ENCODE measurements at regions not wholly inside any gene's neighbourhood (a gene's known extent, or its start where the extent isn't known, plus 50 kb on each side); places are given as distances from the start of the nearest gene placed in this dataset.

GRCh38 chr4:57234252-57234775, 124.1 kb upstream of the IGFBP7 start:
- Histone ChIP-seq H3K4me3 (ENCODE audit: low read depth, low read length) (no peak overlapping the region), H3K27me3 (ENCODE audit: control insufficient read depth, insufficient read depth, low read length) (no peaks in the 10 kb centered on the region), H3K9ac (ENCODE audit: low read depth, low read length) (no peak overlapping the region), H3K4me1 (ENCODE audit: control insufficient read depth, insufficient read depth, low read length) (no peaks in the 10 kb centered on the region; the same call in 1 of the 2 replicates), H3K27ac (ENCODE audit: low read depth, low read length) (no peak overlapping the region), H3K36me3 (ENCODE audit: control insufficient read depth, insufficient read depth, low read length) (no peaks in the 10 kb centered on the region), H3K9me3 (ENCODE audit: control insufficient read depth, insufficient read depth, low read length) (no peaks in the 10 kb centered on the region)

GRCh38 chr4:57233386-57233785, 123.2 kb upstream of the IGFBP7 start:
- no peak overlapping the region for H3K9ac ChIP-seq (ENCODE audit: low read depth, low read length)
- no peak overlapping the region for H3K4me3 ChIP-seq (ENCODE audit: low read depth, low read length)
- H3K27ac ChIP-seq (ENCODE audit: low read depth, low read length) = no peak overlapping the region

GRCh38 chr4:57231781-57232180, 121.6 kb upstream of the IGFBP7 start:
- H3K4me3 ChIP-seq (ENCODE audit: low read depth, low read length) = no peak overlapping the region
- H3K27ac ChIP-seq (ENCODE audit: low read depth, low read length) = no peak overlapping the region
- H3K36me3 ChIP-seq (ENCODE audit: control insufficient read depth, insufficient read depth, low read length) = no peaks in the 10 kb centered on the region
- H3K9ac ChIP-seq (ENCODE audit: low read depth, low read length) = no peak overlapping the region
- H3K4me1 ChIP-seq (ENCODE audit: control insufficient read depth, insufficient read depth, low read length) = no peaks in the 10 kb centered on the region; the same call in 1 of the 2 replicates
- no peaks in the 10 kb centered on the region for H3K27me3 ChIP-seq (ENCODE audit: control insufficient read depth, insufficient read depth, low read length)
- no peaks in the 10 kb centered on the region for H3K9me3 ChIP-seq (ENCODE audit: control insufficient read depth, insufficient read depth, low read length)

More at GRCh38 chr4:57233386-57233785, 123.2 kb upstream of the IGFBP7 start:
- H3K36me3 ChIP-seq (ENCODE audit: control insufficient read depth, insufficient read depth, low read length) = no peaks in the 10 kb centered on the region
- no peaks in the 10 kb centered on the region; the same call in 1 of the 2 replicates for H3K4me1 ChIP-seq (ENCODE audit: control insufficient read depth, insufficient read depth, low read length)
- H3K9me3 ChIP-seq (ENCODE audit: control insufficient read depth, insufficient read depth, low read length) = no peaks in the 10 kb centered on the region
- no peaks in the 10 kb centered on the region for H3K27me3 ChIP-seq (ENCODE audit: control insufficient read depth, insufficient read depth, low read length)

- Histone ChIP-seq H3K36me3 (ENCODE audit: control insufficient read depth, insufficient read depth, low read length) (no peaks in the 10 kb centered on the region), H3K9ac (ENCODE audit: low read depth, low read length) (no peak overlapping the region), H3K4me3 (ENCODE audit: low read depth, low read length) (no peak overlapping the region), H3K27ac (ENCODE audit: low read depth, low read length) (no peak overlapping the region), H3K4me1 (ENCODE audit: control insufficient read depth, insufficient read depth, low read length) (peaks cover 10% of the 10 kb centered on the region), H3K9me3 (ENCODE audit: control insufficient read depth, insufficient read depth, low read length) (no peaks in the 10 kb centered on the region), H3K27me3 (ENCODE audit: control insufficient read depth, insufficient read depth, low read length) (no peaks in the 10 kb centered on the region)
Measured at GRCh38 chr4:57220734-57221133, 110.5 kb upstream of the IGFBP7 start.

GRCh38 chr4:57220172-57220571, 110.0 kb upstream of the IGFBP7 start:
- peak overlapping the region; percentile 2 for H3K27ac ChIP-seq (ENCODE audit: low read depth, low read length)
- no peaks in the 10 kb centered on the region for H3K36me3 ChIP-seq (ENCODE audit: control insufficient read depth, insufficient read depth, low read length)
- H3K4me1 ChIP-seq (ENCODE audit: control insufficient read depth, insufficient read depth, low read length) = peaks cover 10% of the 10 kb centered on the region

GRCh38 chr4:57219431-57219830, 109.2 kb upstream of the IGFBP7 start:
- Histone ChIP-seq H3K9ac (ENCODE audit: low read depth, low read length) (no peak overlapping the region), H3K4me1 (ENCODE audit: control insufficient read depth, insufficient read depth, low read length) (peaks cover 10% of the 10 kb centered on the region), H3K27ac (ENCODE audit: low read depth, low read length) (peak overlapping the region; percentile 2), H3K4me3 (ENCODE audit: low read depth, low read length) (no peak overlapping the region), H3K27me3 (ENCODE audit: control insufficient read depth, insufficient read depth, low read length) (no peaks in the 10 kb centered on the region), H3K9me3 (ENCODE audit: control insufficient read depth, insufficient read depth, low read length) (no peaks in the 10 kb centered on the region), H3K36me3 (ENCODE audit: control insufficient read depth, insufficient read depth, low read length) (no peaks in the 10 kb centered on the region)

More at GRCh38 chr4:57220172-57220571, 110.0 kb upstream of the IGFBP7 start:
- Histone ChIP-seq H3K9me3 (ENCODE audit: control insufficient read depth, insufficient read depth, low read length) (no peaks in the 10 kb centered on the region), H3K27me3 (ENCODE audit: control insufficient read depth, insufficient read depth, low read length) (no peaks in the 10 kb centered on the region), H3K4me3 (ENCODE audit: low read depth, low read length) (no peak overlapping the region), H3K9ac (ENCODE audit: low read depth, low read length) (no peak overlapping the region)

GRCh38 chr4:57214654-57215411, 104.6 kb upstream of the IGFBP7 start:
- no peak overlapping the region for H3K9ac ChIP-seq (ENCODE audit: low read depth, low read length)
- no peaks in the 10 kb centered on the region for H3K27me3 ChIP-seq (ENCODE audit: control insufficient read depth, insufficient read depth, low read length)
- H3K4me3 ChIP-seq (ENCODE audit: low read depth, low read length) = no peak overlapping the region
- H3K36me3 ChIP-seq (ENCODE audit: control insufficient read depth, insufficient read depth, low read length) = no peaks in the 10 kb centered on the region
- no peak overlapping the region for H3K27ac ChIP-seq (ENCODE audit: low read depth, low read length)
- peaks cover 5% of the 10 kb centered on the region for H3K9me3 ChIP-seq (ENCODE audit: control insufficient read depth, insufficient read depth, low read length)
- H3K4me1 ChIP-seq (ENCODE audit: control insufficient read depth, insufficient read depth, low read length) = peaks cover 4% of the 10 kb centered on the region

GRCh38 chr4:57211131-57211530, 100.9 kb upstream of the IGFBP7 start:
- H3K27me3 ChIP-seq (ENCODE audit: control insufficient read depth, insufficient read depth, low read length) = no peaks in the 10 kb centered on the region
- H3K4me3 ChIP-seq (ENCODE audit: low read depth, low read length) = no peak overlapping the region
- H3K36me3 ChIP-seq (ENCODE audit: control insufficient read depth, insufficient read depth, low read length) = no peaks in the 10 kb centered on the region
- H3K9ac ChIP-seq (ENCODE audit: low read depth, low read length) = no peak overlapping the region
- peaks cover 5% of the 10 kb centered on the region for H3K9me3 ChIP-seq (ENCODE audit: control insufficient read depth, insufficient read depth, low read length)
- no peak overlapping the region for H3K27ac ChIP-seq (ENCODE audit: low read depth, low read length)
- H3K4me1 ChIP-seq (ENCODE audit: control insufficient read depth, insufficient read depth, low read length) = peaks cover 3% of the 10 kb centered on the region; the same call in 1 of the 2 replicates

- Histone ChIP-seq H3K9ac (ENCODE audit: low read depth, low read length) (no peak overlapping the region), H3K27me3 (ENCODE audit: control insufficient read depth, insufficient read depth, low read length) (no peaks in the 10 kb centered on the region), H3K27ac (ENCODE audit: low read depth, low read length) (no peak overlapping the region), H3K9me3 (ENCODE audit: control insufficient read depth, insufficient read depth, low read length) (no peaks in the 10 kb centered on the region), H3K36me3 (ENCODE audit: control insufficient read depth, insufficient read depth, low read length) (no peaks in the 10 kb centered on the region), H3K4me3 (ENCODE audit: low read depth, low read length) (no peak overlapping the region), H3K4me1 (ENCODE audit: control insufficient read depth, insufficient read depth, low read length) (peaks cover 6% of the 10 kb centered on the region; the same call in 1 of the 2 replicates)
Measured at GRCh38 chr4:57206172-57206571, 96.0 kb upstream of the IGFBP7 start.

- H3K36me3 ChIP-seq (ENCODE audit: control insufficient read depth, insufficient read depth, low read length) = no peaks in the 10 kb centered on the region
- no peak overlapping the region for H3K4me3 ChIP-seq (ENCODE audit: low read depth, low read length)
- H3K9me3 ChIP-seq (ENCODE audit: control insufficient read depth, insufficient read depth, low read length) = no peaks in the 10 kb centered on the region
Measured at GRCh38 chr4:57205580-57205979, 95.4 kb upstream of the IGFBP7 start.

GRCh38 chr4:57200799-57201327, 90.7 kb upstream of the IGFBP7 start:
- Histone ChIP-seq H3K9ac (ENCODE audit: low read depth, low read length) (no peak overlapping the region), H3K36me3 (ENCODE audit: control insufficient read depth, insufficient read depth, low read length) (no peaks in the 10 kb centered on the region), H3K27me3 (ENCODE audit: control insufficient read depth, insufficient read depth, low read length) (no peaks in the 10 kb centered on the region; the same call in 1 of the 2 replicates), H3K4me3 (ENCODE audit: low read depth, low read length) (no peak overlapping the region), H3K27ac (ENCODE audit: low read depth, low read length) (no peak overlapping the region), H3K4me1 (ENCODE audit: control insufficient read depth, insufficient read depth, low read length) (no peaks in the 10 kb centered on the region), H3K9me3 (ENCODE audit: control insufficient read depth, insufficient read depth, low read length) (no peaks in the 10 kb centered on the region)

More at GRCh38 chr4:57205580-57205979, 95.4 kb upstream of the IGFBP7 start:
- Histone ChIP-seq H3K27me3 (ENCODE audit: control insufficient read depth, insufficient read depth, low read length) (no peaks in the 10 kb centered on the region), H3K27ac (ENCODE audit: low read depth, low read length) (no peak overlapping the region), H3K4me1 (ENCODE audit: control insufficient read depth, insufficient read depth, low read length) (peaks cover 6% of the 10 kb centered on the region; the same call in 1 of the 2 replicates), H3K9ac (ENCODE audit: low read depth, low read length) (no peak overlapping the region)

Measured in HUES48 (cell line).